ENCODE measurements at regions not wholly inside any gene's neighbourhood (a gene's known extent, or its start where the extent isn't known, plus 50 kb on each side); places are given as distances from the start of the nearest gene placed in this dataset.
"Not testable (repeated sequence)": the region's sequence is repeated elsewhere in the genome, so short reads cannot be mapped to it uniquely, and the experiment has no call there.

GRCh38 chr14:37791384-37792036, 196.1 kb downstream of the TTC6 start:
- DNase-seq, result no peak

DNA sequence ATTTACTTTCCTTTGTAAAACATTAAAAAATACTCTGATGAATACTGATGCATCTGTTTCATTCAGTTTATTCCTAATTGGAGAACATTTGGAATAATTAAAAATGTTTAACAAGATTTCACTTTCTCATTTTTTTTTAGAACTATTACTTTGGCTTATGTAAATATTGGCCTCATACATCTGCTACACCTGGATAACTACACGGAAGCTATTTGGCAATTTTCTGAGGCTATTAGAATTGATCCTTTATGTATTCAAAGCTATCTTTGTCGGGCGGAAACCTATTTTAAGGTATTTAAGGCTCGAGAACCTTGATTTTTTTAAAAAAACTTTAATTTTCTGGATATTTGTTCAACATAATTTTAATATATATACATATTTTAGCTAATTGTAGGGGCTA, 196.7 kb downstream of the TTC6 start:
- no peak for DNase-seq

DNA sequence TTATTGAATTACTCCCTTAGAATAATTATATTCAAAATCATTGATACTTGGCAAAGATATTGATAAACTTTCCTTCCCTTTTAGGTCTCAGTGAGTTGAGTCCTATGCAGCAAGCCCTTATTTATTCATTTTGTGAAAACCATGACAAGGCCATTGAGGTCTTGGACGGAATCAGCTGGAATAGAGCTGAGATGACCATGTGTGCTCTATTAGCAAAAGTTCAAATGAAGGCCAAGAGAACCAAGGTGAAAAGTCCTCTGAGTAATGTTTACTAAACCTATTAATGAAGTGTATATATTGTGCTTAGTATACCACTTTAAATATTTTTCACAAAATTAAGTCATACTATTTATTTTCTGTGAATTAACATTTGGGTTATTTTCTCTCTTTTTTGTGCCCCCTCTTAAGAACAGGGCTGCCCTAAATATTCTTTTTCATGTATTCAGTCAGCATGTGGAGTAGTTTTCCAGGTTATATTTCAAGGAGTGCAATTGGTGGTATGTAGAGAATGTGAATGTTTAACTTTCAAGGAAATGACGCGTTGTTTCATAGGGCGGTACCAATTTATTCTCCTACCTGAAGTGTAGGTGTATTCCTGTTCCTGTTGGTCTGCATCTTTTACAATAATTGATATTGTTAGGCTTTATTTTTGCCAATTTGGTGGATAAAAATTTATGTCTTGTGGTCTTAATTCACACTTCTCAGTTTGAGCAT, 201.4 kb downstream of the TTC6 start:
- DNase-seq, result no peak

DNA sequence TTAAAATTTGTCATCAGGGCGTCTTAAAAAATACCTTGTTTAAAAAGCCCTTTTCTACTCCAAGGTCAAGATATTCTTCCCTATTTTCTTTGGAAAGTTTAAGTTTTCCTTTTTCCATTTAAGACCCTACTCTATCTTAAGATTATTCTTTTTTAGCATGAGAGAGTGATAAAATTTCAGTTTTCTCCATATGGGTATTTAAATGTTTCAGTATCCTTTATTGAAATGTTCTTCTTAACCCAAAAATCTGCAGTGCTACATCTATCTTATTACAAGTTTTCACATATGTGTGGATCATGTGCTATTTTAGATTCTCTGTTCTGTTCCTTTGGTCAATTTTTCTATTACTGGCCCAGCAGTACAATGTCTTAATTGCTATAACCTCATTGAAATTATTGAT, 202.2 kb downstream of the TTC6 start:
- no peak for DNase-seq

DNA sequence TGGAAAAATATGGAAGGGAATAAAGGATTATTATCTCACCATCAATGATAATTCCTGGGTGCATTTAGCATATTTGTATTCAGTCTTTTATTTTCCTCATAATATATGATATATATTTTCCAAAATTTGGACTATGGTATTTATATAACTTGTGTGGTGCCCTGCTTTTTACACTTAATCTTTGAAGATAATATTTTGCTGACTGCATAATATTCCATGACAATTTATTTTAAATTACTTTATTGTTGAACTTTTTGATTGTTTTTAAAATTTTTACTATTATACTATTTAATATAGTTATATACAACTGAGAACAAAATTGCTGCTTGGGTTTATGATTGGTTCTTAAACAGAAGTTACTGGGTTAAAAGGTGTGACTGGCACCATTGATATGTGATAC, 212.3 kb downstream of the TTC6 start:
- no peak for DNase-seq

GRCh38 chr14:37810094-37810801, 214.8 kb downstream of the TTC6 start:
- no peak for DNase-seq

DNA sequence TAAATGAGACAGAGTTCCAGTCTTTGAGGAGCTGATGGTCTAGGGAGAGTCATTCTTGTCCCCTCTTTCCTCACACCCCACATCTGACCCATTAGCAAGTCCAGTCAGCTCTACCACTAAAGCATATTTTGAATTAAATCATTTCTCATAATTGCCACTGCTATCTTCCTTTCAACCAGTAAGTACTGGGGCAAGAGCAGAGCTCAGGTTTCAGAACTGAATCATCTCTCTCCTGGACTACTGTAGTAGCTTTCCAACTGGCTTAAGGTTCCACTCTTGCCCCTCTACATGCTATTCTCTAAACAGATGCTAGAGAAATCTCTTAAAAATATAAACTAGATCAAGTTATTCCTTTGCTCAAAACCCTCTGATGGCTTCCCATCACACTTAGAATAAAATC, 218.3 kb downstream of the TTC6 start:
- no peak for DNase-seq

GRCh38 chr14:37816135-37816534, 220.7 kb downstream of the TTC6 start:
- no peak for DNase-seq

GRCh38 chr14:37816743-37817295, 221.4 kb downstream of the TTC6 start:
- DNase-seq, result no peak

DNA sequence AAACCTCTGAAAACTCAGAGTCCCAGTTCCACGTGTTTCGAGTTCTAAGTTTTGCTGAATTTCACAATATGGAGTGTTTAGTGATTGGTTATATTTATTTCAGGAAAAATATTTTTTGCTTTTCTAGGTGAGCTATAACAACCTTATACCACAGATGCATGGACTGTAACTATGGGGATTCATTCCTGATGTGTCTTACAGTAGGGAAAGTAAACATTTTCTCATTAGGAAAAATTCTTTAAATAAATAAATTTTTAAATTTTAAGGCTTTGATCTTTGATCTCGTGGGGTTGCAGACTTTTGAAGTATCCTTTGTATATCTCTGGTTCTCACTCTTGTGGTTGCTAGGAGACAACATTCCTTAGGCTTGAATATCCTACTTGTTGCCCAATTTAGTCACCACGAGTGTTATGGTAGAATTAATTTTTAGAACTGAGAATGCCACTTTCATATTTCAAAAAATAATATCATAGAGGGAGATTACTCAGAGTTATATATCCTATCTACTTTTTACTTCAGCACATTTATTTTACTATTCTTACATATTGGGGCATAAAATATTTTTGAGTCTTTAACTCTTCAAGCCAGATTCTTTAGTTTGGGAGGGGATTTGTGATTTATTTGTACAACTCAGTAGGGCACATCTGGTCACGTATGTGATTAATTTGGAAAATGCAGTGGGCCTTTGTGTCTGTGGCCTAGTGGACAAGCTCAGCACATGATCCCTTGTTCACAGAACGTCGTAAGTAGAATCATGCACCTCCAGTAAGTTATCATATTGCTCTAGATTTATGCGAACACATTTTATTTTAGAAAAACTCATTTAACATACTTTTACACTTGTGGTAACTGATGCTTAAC, 224.0 kb downstream of the TTC6 start:
- DNase-seq, result no peak

DNA sequence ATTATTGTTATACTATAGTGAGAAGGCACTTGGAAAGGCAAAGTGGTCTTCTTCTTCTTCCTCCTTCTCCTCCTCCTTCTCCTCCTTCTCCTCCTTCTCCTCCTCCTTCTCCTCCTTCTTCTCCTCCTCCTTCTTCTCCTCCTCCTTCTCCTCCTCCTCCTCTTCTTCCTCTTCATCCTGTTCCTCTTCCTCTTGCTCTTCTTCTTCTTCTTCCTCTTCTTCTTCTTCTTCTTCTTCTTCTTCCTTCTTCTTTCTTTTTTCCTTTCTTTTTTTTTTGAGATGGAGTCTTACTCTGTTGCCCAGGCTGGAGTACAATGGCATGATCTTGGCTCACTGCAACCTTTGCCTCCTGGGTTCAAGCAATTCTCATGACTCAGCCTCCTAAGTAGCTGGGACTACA, 225.4 kb downstream of the TTC6 start:
- not testable (repeated sequence) for DNase-seq

DNA sequence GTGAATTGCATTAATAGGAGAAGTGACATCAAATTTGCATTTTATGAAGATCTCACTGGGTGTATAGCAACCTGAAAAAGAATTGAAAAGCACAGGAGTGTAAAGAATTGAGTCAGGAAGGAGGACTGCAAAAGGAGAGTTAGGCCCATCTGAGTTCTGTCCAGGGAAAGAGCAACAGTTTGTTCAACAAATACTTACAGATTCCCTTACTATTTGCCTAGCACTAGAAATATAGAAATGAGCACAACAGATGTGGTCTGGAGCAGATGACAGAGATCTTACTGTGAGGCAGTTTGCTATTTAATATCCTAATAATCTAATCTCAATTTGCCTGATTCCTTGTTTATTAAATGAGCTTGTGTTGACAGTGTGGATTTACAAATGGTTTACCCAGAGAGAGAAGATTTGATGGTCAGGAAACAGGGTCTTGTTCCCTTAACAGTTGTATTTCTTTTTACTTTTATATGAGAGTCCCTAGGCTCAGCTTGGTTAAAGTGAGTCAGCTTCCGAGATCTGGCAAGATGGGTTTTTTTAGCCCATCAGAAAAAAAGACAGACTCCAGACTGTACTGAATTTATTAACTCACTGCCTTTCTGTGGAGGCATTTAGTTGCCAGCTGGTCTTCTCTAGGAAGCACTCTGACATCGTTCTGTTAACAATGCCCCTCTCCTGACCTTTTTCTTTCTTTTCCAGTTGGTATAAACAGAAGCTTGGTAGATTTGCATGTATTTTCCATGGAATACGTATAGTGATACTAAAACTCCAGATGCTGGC, 229.7 kb downstream of the TTC6 start:
- no peak for DNase-seq

DNA sequence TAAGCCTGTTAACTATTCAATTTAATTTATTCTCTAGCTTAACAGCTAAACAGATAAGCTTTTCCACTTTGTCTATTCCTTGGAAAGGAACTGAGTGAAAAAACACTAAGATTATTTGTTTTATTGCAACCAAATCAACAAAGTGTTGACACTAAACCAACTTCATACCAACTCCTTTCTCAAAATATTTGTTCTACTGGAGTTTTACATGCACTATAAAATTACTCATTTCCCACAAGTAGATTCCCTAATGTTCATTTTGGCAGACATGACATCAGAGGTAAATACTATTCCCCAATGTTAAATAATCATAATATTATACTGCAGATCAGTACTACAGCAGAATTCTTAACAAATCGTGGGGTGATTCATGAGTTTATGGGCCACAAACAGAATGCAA, 231.4 kb downstream of the TTC6 start:
- DNase-seq, result no peak

GRCh38 chr14:37830271-37830670, 234.8 kb downstream of the TTC6 start:
- DNase-seq, result no peak

- no peak for DNase-seq
Observed at GRCh38 chr14:37834275-37834674, 238.8 kb downstream of the TTC6 start.

DNA sequence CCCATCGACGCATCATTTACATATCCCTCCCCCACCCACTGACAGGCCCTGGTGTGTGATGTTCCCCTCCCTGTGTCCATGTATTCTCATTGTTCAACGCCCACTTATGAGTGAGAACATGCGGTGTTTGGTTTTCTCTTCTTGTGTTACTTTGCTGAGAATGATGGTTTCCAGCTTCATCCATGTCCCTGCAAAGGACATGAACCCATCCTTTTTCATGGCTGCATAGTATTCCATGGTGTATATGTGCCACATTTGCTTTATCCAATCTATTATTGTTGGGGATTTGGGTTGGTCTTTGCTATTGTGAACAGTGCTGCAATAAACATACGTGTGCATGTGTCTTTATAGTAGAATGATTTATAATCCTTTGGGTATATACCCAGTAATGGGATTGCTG, 243.3 kb downstream of the TTC6 start:
- DNase-seq, result not testable (repeated sequence)

- not testable (repeated sequence) for DNase-seq
Observed at GRCh38 chr14:37841039-37841438, 245.6 kb downstream of the TTC6 start.

GRCh38 chr14:37842106-37842505, 246.7 kb downstream of the TTC6 start:
- no peak for DNase-seq

DNA sequence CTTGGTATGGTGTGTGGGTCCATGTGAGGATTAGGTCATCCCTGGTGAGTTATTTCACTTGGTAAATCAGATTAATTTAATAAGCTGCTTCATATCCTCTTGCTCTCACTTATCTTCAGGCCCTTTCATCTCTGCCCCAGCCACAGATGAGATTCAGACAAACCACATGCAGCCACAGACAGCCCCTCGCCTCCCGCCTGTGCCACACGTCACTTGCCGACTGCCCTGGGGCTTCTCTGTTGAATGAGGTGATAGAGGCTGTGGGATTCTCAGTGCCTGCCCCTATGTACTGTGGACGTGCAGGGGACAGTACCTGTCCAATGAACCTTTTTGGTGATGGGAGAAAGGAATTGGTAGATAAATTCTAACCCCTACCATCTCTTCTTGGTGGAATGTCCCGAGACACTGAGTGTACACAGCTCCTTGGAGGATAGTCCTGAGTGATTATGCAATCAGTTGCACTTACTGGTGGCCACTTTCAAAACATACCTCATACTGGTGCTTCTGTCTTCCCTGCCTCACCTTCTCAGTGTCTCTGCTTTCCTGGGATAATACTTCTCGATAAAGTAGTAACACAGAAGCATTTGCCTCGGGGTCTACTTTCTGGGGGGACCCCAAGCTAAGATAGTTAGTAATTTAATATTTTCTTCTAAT, 248.7 kb downstream of the TTC6 start:
- no peak for DNase-seq

GRCh38 chr14:37844614-37845013, 249.2 kb downstream of the TTC6 start:
- DNase-seq, result no peak

- DNase-seq, result no peak
Observed at GRCh38 chr14:37848985-37849621, 253.7 kb downstream of the TTC6 start.
